IMR-90 (cell line): ENCODE measurements at regions not wholly inside any gene's neighbourhood (a gene's known extent, or its start where the extent isn't known, plus 50 kb on each side); places are given as distances from the start of the nearest gene placed in this dataset.

Source experiments
- ATAC-seq: fragments of 200-7000 bp; cut with Tn5 transposase; 2 replicates; pipeline ENCODE4 v1.9.1; 2020; ENCODE audit warnings: low read depth, mild to moderate bottlenecking, moderate library complexity
- BruUV-seq: library from RNA; stranded (reverse); fragments of 400-500 nt; replicated peaks from 2 replicates; lab custom pipeline; 2021; lab: Mats Ljungman, UMichigan
- CTCF ChIA-PET: fragments of 300-600 bp; formaldehyde crosslinking; extraction: SDS; loops from one replicate; lab custom pipeline; 2021; ENCODE audit warnings: antibody characterized with exemption; lab: Yijun Ruan, JAX
- POLR2A ChIA-PET: fragments of 300-600 bp; sonication (Branson Sonifier 250); formaldehyde crosslinking; loops from one replicate; lab custom pipeline; 2022; ENCODE audit warnings: antibody characterized with exemption; ENCODE audit not compliant: unreplicated experiment; lab: Charles Lee
- DNase-seq: peaks from one replicate; pipeline ENCODE4 v3.0.0; 2013
- H2AFZ ChIP-seq: replicated peaks from 2 replicates; pipeline ENCODE3; 2013; ENCODE audit warnings: low read length, mild to moderate bottlenecking; ENCODE audit not compliant: poor library complexity
- H2AK5ac ChIP-seq: 2 replicates; pipeline ENCODE4 v1.6.1; 2013; ENCODE audit warnings: low read depth, low read length, inconsistent platforms
- H2AK9ac ChIP-seq: replicated peaks from 2 replicates; pipeline ENCODE3; 2013; ENCODE audit warnings: mild to moderate bottlenecking, low read depth, low read length, moderate library complexity; ENCODE audit not compliant: poor library complexity
- H2BK120ac ChIP-seq: 2 replicates; pipeline ENCODE4 v1.6.1; 2013; ENCODE audit warnings: low read depth, low read length, inconsistent platforms
- H2BK15ac ChIP-seq: 3 replicates; pipeline ENCODE4 v1.6.1; 2013; ENCODE audit warnings: low read depth, low read length, inconsistent platforms
- H2BK20ac ChIP-seq: 2 replicates; pipeline ENCODE4 v1.6.1; 2013; ENCODE audit warnings: low read depth, mild to moderate bottlenecking, inconsistent platforms, low read length, moderate library complexity
- H2BK5ac ChIP-seq: 2 replicates; pipeline ENCODE4 v1.6.1; 2013; ENCODE audit warnings: mild to moderate bottlenecking, low read depth, low read length, inconsistent platforms; ENCODE audit not compliant: poor library complexity, severe bottlenecking
- H3K14ac ChIP-seq: replicated peaks from 2 replicates; pipeline ENCODE4 v1.6.1; 2013; ENCODE audit warnings: low read depth, low read length, inconsistent platforms
- H3K18ac ChIP-seq: 2 replicates; pipeline ENCODE4 v1.6.1; 2013; ENCODE audit warnings: low read depth, low read length, control low read depth
- H3K23ac ChIP-seq: 2 replicates; pipeline ENCODE4 v1.6.1; 2013; ENCODE audit warnings: low read depth, low read length, inconsistent platforms
- H3K27ac ChIP-seq: 2 replicates; pipeline ENCODE4 v1.5.1; 2013; ENCODE audit warnings: mild to moderate bottlenecking, control low read depth, low read length; ENCODE audit not compliant: insufficient read depth
- H3K27me3 ChIP-seq: 2 replicates; pipeline ENCODE4 v1.6.1; 2013; ENCODE audit warnings: low read length; ENCODE audit not compliant: control insufficient read depth, insufficient read depth
- H3K36me3 ChIP-seq: 2 replicates; pipeline ENCODE4 v1.6.1; 2013; ENCODE audit warnings: low read length, mixed read lengths; ENCODE audit not compliant: control insufficient read depth, insufficient read depth
- H3K4ac ChIP-seq: 2 replicates; pipeline ENCODE4 v1.6.1; 2013; ENCODE audit warnings: low read depth, low read length, inconsistent platforms
- H3K4me1 ChIP-seq: 2 replicates; pipeline ENCODE4 v1.6.1; 2013; ENCODE audit warnings: low read length, mixed read lengths; ENCODE audit not compliant: control insufficient read depth, insufficient read depth
- H3K4me2 ChIP-seq: 2 replicates; pipeline ENCODE4 v1.6.1; 2013; ENCODE audit warnings: low read depth, mild to moderate bottlenecking, control low read depth, low read length, moderate library complexity
- H3K4me3 ChIP-seq: 2 replicates; pipeline ENCODE4 v1.5.1; 2013; ENCODE audit warnings: low read depth, mild to moderate bottlenecking, control low read depth, low read length, moderate library complexity; ENCODE audit not compliant: insufficient read depth
- H3K56ac ChIP-seq: 2 replicates; pipeline ENCODE4 v1.6.1; 2013; ENCODE audit warnings: low read length, inconsistent platforms; ENCODE audit not compliant: insufficient read depth; ENCODE audit errors: extremely low read depth
- H3K79me1 ChIP-seq, 2 experiments: 2 replicates each; pipeline ENCODE4 v1.6.1; 2013; ENCODE audit warnings: low read length in 2 of 2, inconsistent platforms in 1 of 2, low read depth in 1 of 2
- H3K9ac ChIP-seq: 2 replicates; pipeline ENCODE4 v1.6.1; 2013; ENCODE audit warnings: low read depth, low read length, control low read depth
- H3K9me1 ChIP-seq: 2 replicates; pipeline ENCODE4 v1.6.1; 2013; ENCODE audit warnings: low read length, inconsistent platforms; ENCODE audit not compliant: insufficient read depth
- H3K9me3 ChIP-seq: 2 replicates; pipeline ENCODE4 v1.6.1; 2013; ENCODE audit warnings: low read length; ENCODE audit not compliant: control insufficient read depth, insufficient read depth
- H4K20me1 ChIP-seq: 2 replicates; pipeline ENCODE4 v1.6.1; 2013; ENCODE audit warnings: low read length, inconsistent platforms; ENCODE audit not compliant: insufficient read depth
- H4K5ac ChIP-seq: 2 replicates; pipeline ENCODE4 v1.6.1; 2013; ENCODE audit warnings: mild to moderate bottlenecking, low read depth, low read length, control low read depth
- H4K8ac ChIP-seq, 2 experiments: 2 replicates each; pipeline ENCODE4 v1.6.1; 2013; ENCODE audit warnings: low read depth in 2 of 2, low read length in 2 of 2, control low read depth in 1 of 2, inconsistent platforms in 1 of 2
- H4K91ac ChIP-seq: 2 replicates; pipeline ENCODE4 v1.6.1; 2013; ENCODE audit warnings: low read depth, low read length, inconsistent platforms; ENCODE audit not compliant: insufficient read depth
- BHLHE40 ChIP-seq: fragments of 150-350 bp; IDR thresholded peaks from 2 replicates; pipeline ENCODE4 v1.6.1; 2016; ENCODE audit warnings: mild to moderate bottlenecking, low read depth, low read length
- CHD1 ChIP-seq: IDR thresholded peaks from 2 replicates; pipeline ENCODE4 v1.6.1; 2012; ENCODE audit warnings: low read depth, low read length, improper control_type of control experiment
- ELK1 ChIP-seq: fragments of 150-350 bp; IDR thresholded peaks from 2 replicates; pipeline ENCODE4 v1.6.1; 2016; ENCODE audit warnings: low read depth, mild to moderate bottlenecking, low read length, moderate library complexity, borderline replicate concordance
- FOS ChIP-seq: fragments of 150-350 bp; IDR thresholded peaks from 2 replicates; pipeline ENCODE4 v1.6.1; 2016; ENCODE audit warnings: low read depth, low read length
- MXI1 ChIP-seq: IDR thresholded peaks from 2 replicates; pipeline ENCODE4 v1.6.1; 2012; ENCODE audit warnings: low read depth, mild to moderate bottlenecking, low read length, moderate library complexity, borderline replicate concordance
- NFE2L2 ChIP-seq: fragments of 150-350 bp; IDR thresholded peaks from 2 replicates; pipeline ENCODE4 v1.6.1; 2016; ENCODE audit warnings: low read depth, mild to moderate bottlenecking, low read length
- SMC3 ChIP-seq: fragments of 150-350 bp; IDR thresholded peaks from 2 replicates; pipeline ENCODE4 v1.6.1; 2016; ENCODE audit warnings: low read depth, mild to moderate bottlenecking, antibody characterized with exemption, low read length, moderate library complexity
- USF2 ChIP-seq: fragments of 150-350 bp; IDR thresholded peaks from 2 replicates; pipeline ENCODE4 v1.6.1; 2017; ENCODE audit warnings: mild to moderate bottlenecking, antibody characterized with exemption, low read length, low read depth
- WGBS, 2 experiments: methylation state at CpG; one replicate each; pipeline versions ENCODE4 v1.1.5 to v1.1.7; 2013; ENCODE audit warnings: missing lambda C conversion rate in 2 of 2; ENCODE audit not compliant: insufficient read length in 1 of 2; ENCODE audit errors: extremely low coverage in 2 of 2; 5-methylcytosine and 5-hydroxymethylcytosine counted together
- dilution Hi-C: fragments of 300-500 bp; cut with HindIII; formaldehyde crosslinking; loops from one replicate; pipeline ENCODE4 v1.14.3; 2018; ENCODE audit warnings: low sequenced_read_pairs; ENCODE audit not compliant: unreplicated experiment
- in situ Hi-C: fragments of 300-500 bp; cut with MboI; formaldehyde crosslinking; loops from 3 replicates; pipeline ENCODE4 v1.14.3; 2019; ENCODE audit warnings: low sequenced_read_pairs, inconsistent platforms, mixed read lengths
- intact Hi-C: fragments of 100-400 bp; cut with micrococcal nuclease; formaldehyde crosslinking; loops from 2 replicates; pipeline ENCODE4 v1.10.0; 2022

GRCh38 chr12:91373086-91373485, 190.5 kb upstream of the DCN start:
- BruUV-seq, result no TSS peak
- Histone ChIP-seq H4K91ac (no peak overlapping the region), H3K18ac (no peak overlapping the region), H4K20me1 (no peaks in the 10 kb centered on the region), H2AFZ (no peak overlapping the region), H2BK20ac (no peak overlapping the region), H2BK15ac (no peak overlapping the region), H4K8ac (no peak overlapping the region), H3K27ac (no peak overlapping the region), H2BK120ac (no peak overlapping the region), H3K23ac (no peak overlapping the region), H3K9me1 (no peaks in the 10 kb centered on the region), H3K9ac (no peak overlapping the region), H2AK5ac (no peak overlapping the region), H3K4me3 (no peak overlapping the region), H3K4me1 (no peaks in the 10 kb centered on the region), H4K5ac (no peak overlapping the region), H3K27me3 (peaks cover 6% of the 10 kb centered on the region), H3K4me2 (no peak overlapping the region), H3K9me3 (no peaks in the 10 kb centered on the region), H3K36me3 (no peaks in the 10 kb centered on the region), H2AK9ac (no peak overlapping the region), H3K56ac (no peak overlapping the region), H3K79me1 (no peaks in the 10 kb centered on the region), H2BK5ac (no peak overlapping the region), H3K4ac (no peak overlapping the region), H3K14ac (no peak overlapping the region)
- POLR2A ChIA-PET, result interaction anchor here (0.6 kb wide), 1 partner anchor 1069 kb away, joined by 6 read pairs; no protein-coding TSS in a partner anchor
- intact Hi-C loops, result no loop called here
- no peak for TF ChIP-seq FOS
- TF ChIP-seq ELK1, result no peak
- TF ChIP-seq MXI1, result no peak
- TF ChIP-seq USF2, result no peak
- no peak for TF ChIP-seq SMC3
- no peak for TF ChIP-seq NFE2L2
- TF ChIP-seq BHLHE40, result no peak
- no peak for TF ChIP-seq CHD1
- WGBS, 2 experiments, result no CpG with 5 or more reads among the region's 2 CpGs
- DNase-seq (no peak), ATAC-seq (no peak)
- CTCF ChIA-PET, result interaction anchor here (1.3 kb wide), 1 partner anchor 8 kb away, joined by 4 read pairs; no protein-coding TSS in a partner anchor
- dilution Hi-C loops, result no loop called here
- in situ Hi-C loops, result no loop called here
